ENCODE measurements at regions not wholly inside any gene's neighbourhood (a gene's known extent, or its start where the extent isn't known, plus 50 kb on each side); places are given as distances from the start of the nearest gene placed in this dataset.

- in situ Hi-C loops (cut with HindIII; ENCODE audit: low sequenced_read_pairs), result no loop called here
- no peak overlapping the region for H3K4me3 ChIP-seq (ENCODE audit: low read depth, low read length)
- TF ChIP-seq, protein P1, sequence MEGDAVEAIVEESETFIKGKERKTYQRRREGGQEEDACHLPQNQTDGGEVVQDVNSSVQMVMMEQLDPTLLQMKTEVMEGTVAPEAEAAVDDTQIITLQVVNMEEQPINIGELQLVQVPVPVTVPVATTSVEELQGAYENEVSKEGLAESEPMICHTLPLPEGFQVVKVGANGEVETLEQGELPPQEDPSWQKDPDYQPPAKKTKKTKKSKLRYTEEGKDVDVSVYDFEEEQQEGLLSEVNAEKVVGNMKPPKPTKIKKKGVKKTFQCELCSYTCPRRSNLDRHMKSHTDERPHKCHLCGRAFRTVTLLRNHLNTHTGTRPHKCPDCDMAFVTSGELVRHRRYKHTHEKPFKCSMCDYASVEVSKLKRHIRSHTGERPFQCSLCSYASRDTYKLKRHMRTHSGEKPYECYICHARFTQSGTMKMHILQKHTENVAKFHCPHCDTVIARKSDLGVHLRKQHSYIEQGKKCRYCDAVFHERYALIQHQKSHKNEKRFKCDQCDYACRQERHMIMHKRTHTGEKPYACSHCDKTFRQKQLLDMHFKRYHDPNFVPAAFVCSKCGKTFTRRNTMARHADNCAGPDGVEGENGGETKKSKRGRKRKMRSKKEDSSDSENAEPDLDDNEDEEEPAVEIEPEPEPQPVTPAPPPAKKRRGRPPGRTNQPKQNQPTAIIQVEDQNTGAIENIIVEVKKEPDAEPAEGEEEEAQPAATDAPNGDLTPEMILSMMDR (IDR thresholded peaks at IDR 0.05; ENCODE audit: low read depth, low read length), result no peak
- no peak for DNase-seq (ENCODE audit: low read depth, low spot score)
Measured at GRCh38 chr18:75654851-75655751, 227.6 kb upstream of the SMIM21 start.

DNA sequence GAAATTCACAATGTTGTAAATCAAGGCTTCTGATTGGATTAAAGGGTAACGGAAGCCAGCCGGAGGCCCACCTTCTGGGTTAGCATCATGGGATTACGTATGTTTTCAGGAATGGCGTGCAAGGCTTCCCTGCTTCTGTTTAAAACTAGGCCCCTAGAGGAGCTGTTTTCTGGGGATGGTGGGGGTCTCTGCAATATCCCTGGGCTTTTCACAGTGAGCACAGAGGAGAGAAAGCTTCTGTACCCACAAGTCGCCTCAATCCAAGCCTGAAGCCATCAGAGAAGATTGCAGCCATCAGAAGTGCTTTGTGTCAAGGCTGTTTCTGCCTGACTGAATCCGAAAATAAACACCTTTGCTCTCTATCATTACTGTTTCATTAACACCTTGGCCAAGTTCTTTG lies 226.9 kb upstream of the SMIM21 start:
- TF ChIP-seq, protein P1 (IDR thresholded peaks at IDR 0.05; ENCODE audit: low read depth, low read length), result no peak
- in situ Hi-C loops (cut with HindIII; ENCODE audit: low sequenced_read_pairs), result no loop called here
- no peak overlapping the region for H3K4me3 ChIP-seq (ENCODE audit: low read depth, low read length)
- DNase-seq (ENCODE audit: low read depth, low spot score), result no peak

DNA sequence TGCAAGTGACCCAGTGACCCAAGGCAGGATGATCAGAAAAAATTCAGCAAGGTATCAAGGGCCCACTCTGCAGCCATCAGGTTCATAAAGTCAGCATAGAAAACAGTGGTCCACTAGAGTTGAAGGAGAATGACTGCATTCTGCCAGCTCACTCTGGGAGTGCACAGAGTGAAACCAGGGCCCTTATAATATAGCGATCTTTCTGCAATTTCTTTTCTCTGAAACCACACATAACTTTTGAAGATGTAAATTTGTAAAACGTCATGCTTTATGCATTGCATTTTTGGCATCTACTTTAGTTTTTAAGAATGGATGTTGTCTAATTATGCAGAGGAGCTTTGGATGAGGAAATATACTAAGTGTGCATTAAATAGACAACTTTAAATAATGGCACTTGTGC lies 225.0 kb upstream of the SMIM21 start:
- no peak for DNase-seq (ENCODE audit: low read depth, low spot score)
- in situ Hi-C loops (cut with HindIII; ENCODE audit: low sequenced_read_pairs), result no loop called here
- no peak overlapping the region for H3K4me3 ChIP-seq (ENCODE audit: low read depth, low read length)
- TF ChIP-seq, protein P1 (IDR thresholded peaks at IDR 0.05; ENCODE audit: low read depth, low read length), result no peak

GRCh38 chr18:75644871-75645270 lies 217.4 kb upstream of the SMIM21 start:
- no peak for DNase-seq (ENCODE audit: low read depth, low spot score)
- in situ Hi-C loops (cut with HindIII; ENCODE audit: low sequenced_read_pairs), result no loop called here
- H3K4me3 ChIP-seq (ENCODE audit: low read depth, low read length), result no peak overlapping the region
- TF ChIP-seq, protein P1 (IDR thresholded peaks at IDR 0.05; ENCODE audit: low read depth, low read length), result no peak

- H3K4me3 ChIP-seq (ENCODE audit: low read depth, low read length), result no peak overlapping the region
- no peak for DNase-seq (ENCODE audit: low read depth, low spot score)
- in situ Hi-C loops (cut with HindIII; ENCODE audit: low sequenced_read_pairs), result no loop called here
- TF ChIP-seq, protein P1 (IDR thresholded peaks at IDR 0.05; ENCODE audit: low read depth, low read length), result no peak
Measured at GRCh38 chr18:75643083-75643482, 215.6 kb upstream of the SMIM21 start.

GRCh38 chr18:75639472-75639831 lies 211.9 kb upstream of the SMIM21 start:
- in situ Hi-C loops (cut with HindIII; ENCODE audit: low sequenced_read_pairs), result no loop called here
- H3K4me3 ChIP-seq (ENCODE audit: low read depth, low read length), result no peak overlapping the region
- TF ChIP-seq, protein P1 (IDR thresholded peaks at IDR 0.05; ENCODE audit: low read depth, low read length), result no peak
- no peak for DNase-seq (ENCODE audit: low read depth, low spot score)
